HL-60 (cell line): ENCODE measurements at regions not wholly inside any gene's neighbourhood (a gene's known extent, or its start where the extent isn't known, plus 50 kb on each side); places are given as distances from the start of the nearest gene placed in this dataset.

Experiments used
- DNase-seq, 2 experiments: peaks; one replicate each; pipeline ENCODE4 v3.0.0-alpha.2; 2010 to 2020; ENCODE audit warnings: low read depth in 1 of 2, low spot score in 1 of 2
- H3K27ac ChIP-seq: fragments of 250-450 bp; sonication (Bioruptor Pico); replicated peaks from 2 replicates; pipeline ENCODE4 v1.5.1; 2020; ENCODE audit warnings: mild to moderate bottlenecking, moderate library complexity
- H3K27me3 ChIP-seq: fragments of 250-450 bp; sonication (Bioruptor Pico); 2 replicates; pipeline ENCODE4 v1.5.1; 2021; ENCODE audit warnings: mild to moderate bottlenecking, moderate library complexity; ENCODE audit not compliant: insufficient read depth, poor library complexity, severe bottlenecking
- H3K4me3 ChIP-seq: replicated peaks from 2 replicates; pipeline ENCODE4 v1.5.1; 2011; ENCODE audit warnings: mild to moderate bottlenecking, control low read depth, low read length; ENCODE audit not compliant: insufficient read depth
- GABPA ChIP-seq: IDR thresholded peaks from 2 replicates; pipeline ENCODE4 v1.6.1; 2012; ENCODE audit warnings: low read depth
- POLR2AphosphoS5 ChIP-seq: IDR thresholded peaks from 2 replicates; pipeline ENCODE4 v1.6.1; 2012; ENCODE audit warnings: low read depth
- SPI1 ChIP-seq: IDR thresholded peaks from 2 replicates; pipeline ENCODE4 v1.6.1; 2012; ENCODE audit warnings: low read depth, mild to moderate bottlenecking, borderline replicate concordance
- TF ChIP-seq, protein P1 (sequence below): IDR thresholded peaks from 2 replicates; pipeline ENCODE4 v1.6.1; 2012; ENCODE audit warnings: low read depth; ENCODE audit not compliant: insufficient replicate concordance
- TF ChIP-seq, protein P2 (sequence below): IDR thresholded peaks from one replicate; pipeline ENCODE4 v1.5.1; 2011; ENCODE audit warnings: low read length, control low read depth, inconsistent platforms; ENCODE audit not compliant: insufficient read depth

DNA sequence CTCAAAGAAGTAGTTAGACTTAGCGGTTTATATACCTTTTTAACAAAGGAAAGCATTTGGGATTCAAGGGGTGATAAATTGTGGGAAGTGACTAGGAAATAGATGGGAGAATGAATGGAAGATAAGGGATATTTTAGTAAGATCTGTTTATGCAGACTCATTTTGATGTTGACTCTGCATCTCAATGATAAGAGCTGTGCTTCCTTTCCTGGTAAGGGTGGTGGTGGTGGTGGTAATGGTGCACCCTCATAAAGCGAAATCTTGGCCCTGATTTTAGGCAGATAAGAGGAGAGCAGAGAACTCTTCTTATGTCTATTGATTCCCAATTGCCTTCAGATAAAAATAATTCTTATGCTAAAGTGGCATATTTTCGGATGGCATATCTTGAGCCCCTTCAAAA is 197.1 kb downstream of the SPRY1 start:
- no peak overlapping the region for H3K4me3 ChIP-seq
- DNase-seq = no peak

DNA sequence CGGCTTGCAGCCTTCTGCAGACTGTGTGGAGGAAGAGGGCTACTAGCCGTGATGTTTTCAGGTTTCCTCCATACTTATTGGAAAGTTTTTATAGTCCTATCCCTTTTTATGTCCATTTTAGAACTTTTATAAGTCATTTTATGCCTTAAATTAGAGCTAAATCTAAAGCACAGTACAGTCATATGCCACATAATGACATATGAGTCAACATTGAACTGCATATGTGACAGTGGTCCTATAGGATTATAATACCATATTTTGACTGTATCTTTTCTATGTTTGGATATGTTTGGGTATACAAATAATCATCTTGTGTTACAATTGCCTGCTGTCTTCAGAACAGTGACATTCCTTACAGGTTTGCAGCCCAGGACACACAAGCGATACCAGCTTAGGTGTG is 200.2 kb downstream of the SPRY1 start:
- no peak overlapping the region for H3K27ac ChIP-seq
- DNase-seq = no peak
- H3K27me3 ChIP-seq = no peaks in the 10 kb centered on the region
- TF ChIP-seq GABPA = no peak
- no peak for TF ChIP-seq POLR2AphosphoS5
- TF ChIP-seq, protein P1, sequence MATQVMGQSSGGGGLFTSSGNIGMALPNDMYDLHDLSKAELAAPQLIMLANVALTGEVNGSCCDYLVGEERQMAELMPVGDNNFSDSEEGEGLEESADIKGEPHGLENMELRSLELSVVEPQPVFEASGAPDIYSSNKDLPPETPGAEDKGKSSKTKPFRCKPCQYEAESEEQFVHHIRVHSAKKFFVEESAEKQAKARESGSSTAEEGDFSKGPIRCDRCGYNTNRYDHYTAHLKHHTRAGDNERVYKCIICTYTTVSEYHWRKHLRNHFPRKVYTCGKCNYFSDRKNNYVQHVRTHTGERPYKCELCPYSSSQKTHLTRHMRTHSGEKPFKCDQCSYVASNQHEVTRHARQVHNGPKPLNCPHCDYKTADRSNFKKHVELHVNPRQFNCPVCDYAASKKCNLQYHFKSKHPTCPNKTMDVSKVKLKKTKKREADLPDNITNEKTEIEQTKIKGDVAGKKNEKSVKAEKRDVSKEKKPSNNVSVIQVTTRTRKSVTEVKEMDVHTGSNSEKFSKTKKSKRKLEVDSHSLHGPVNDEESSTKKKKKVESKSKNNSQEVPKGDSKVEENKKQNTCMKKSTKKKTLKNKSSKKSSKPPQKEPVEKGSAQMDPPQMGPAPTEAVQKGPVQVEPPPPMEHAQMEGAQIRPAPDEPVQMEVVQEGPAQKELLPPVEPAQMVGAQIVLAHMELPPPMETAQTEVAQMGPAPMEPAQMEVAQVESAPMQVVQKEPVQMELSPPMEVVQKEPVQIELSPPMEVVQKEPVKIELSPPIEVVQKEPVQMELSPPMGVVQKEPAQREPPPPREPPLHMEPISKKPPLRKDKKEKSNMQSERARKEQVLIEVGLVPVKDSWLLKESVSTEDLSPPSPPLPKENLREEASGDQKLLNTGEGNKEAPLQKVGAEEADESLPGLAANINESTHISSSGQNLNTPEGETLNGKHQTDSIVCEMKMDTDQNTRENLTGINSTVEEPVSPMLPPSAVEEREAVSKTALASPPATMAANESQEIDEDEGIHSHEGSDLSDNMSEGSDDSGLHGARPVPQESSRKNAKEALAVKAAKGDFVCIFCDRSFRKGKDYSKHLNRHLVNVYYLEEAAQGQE = no peak
- TF ChIP-seq, protein P2, sequence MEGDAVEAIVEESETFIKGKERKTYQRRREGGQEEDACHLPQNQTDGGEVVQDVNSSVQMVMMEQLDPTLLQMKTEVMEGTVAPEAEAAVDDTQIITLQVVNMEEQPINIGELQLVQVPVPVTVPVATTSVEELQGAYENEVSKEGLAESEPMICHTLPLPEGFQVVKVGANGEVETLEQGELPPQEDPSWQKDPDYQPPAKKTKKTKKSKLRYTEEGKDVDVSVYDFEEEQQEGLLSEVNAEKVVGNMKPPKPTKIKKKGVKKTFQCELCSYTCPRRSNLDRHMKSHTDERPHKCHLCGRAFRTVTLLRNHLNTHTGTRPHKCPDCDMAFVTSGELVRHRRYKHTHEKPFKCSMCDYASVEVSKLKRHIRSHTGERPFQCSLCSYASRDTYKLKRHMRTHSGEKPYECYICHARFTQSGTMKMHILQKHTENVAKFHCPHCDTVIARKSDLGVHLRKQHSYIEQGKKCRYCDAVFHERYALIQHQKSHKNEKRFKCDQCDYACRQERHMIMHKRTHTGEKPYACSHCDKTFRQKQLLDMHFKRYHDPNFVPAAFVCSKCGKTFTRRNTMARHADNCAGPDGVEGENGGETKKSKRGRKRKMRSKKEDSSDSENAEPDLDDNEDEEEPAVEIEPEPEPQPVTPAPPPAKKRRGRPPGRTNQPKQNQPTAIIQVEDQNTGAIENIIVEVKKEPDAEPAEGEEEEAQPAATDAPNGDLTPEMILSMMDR = no peak
- TF ChIP-seq SPI1 = no peak
- no peak overlapping the region for H3K4me3 ChIP-seq

More for the DNA sequence above, 197.1 kb downstream of the SPRY1 start:
- TF ChIP-seq, protein P1 = no peak
- no peak for TF ChIP-seq GABPA
- no peak overlapping the region for H3K27ac ChIP-seq
- H3K27me3 ChIP-seq = no peaks in the 10 kb centered on the region

DNA sequence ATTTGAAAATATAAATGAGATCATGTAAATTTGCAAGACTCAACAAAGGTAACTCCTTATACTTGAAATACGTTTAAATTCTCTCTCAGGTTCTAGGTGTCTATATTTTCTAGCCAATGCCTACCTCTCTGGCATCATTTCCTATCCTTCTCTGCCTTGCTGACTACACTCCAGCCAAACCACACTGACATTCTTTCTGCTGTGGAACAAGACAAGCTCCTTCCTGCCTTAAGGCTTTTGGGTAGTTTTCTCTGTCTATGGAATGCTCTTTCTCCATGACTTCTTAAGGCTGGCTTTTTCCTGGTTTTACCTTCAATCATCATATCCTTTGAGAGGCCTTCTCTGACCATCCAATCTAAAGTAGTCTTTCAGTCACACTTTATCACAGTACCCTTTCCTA is 201.0 kb downstream of the SPRY1 start:
- Histone ChIP-seq H3K27ac (no peak overlapping the region), H3K27me3 (no peaks in the 10 kb centered on the region), H3K4me3 (no peak overlapping the region)
- TF ChIP-seq SPI1 = no peak
- TF ChIP-seq POLR2AphosphoS5 = no peak
- TF ChIP-seq GABPA = no peak
- TF ChIP-seq, protein P2 = no peak
- TF ChIP-seq, protein P1 = no peak
- DNase-seq = no peak

DNA sequence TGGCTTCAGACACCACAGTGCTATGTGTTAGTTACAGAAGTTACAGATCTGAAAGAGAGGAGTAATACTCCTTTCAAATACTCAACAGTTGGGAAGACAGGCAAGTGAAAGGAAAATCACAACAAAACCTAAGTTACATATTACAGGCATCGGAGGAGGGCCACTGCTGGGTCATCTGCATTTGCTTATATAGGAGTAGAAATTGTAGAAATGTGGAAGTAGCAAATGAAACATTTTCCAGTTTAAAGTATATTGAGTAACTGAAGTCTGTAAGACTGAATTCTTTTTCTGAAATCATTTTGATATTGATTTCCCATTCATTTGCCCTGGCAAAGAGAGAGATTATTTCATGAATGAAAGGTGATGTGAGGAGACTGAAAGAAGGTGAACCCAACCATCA is 201.7 kb downstream of the SPRY1 start:
- Histone ChIP-seq H3K4me3 (no peak overlapping the region), H3K27me3 (no peaks in the 10 kb centered on the region), H3K27ac (no peak overlapping the region)
- no peak for DNase-seq
- no peak for TF ChIP-seq GABPA
- TF ChIP-seq POLR2AphosphoS5 = no peak
- no peak for TF ChIP-seq SPI1
- TF ChIP-seq, protein P2 = no peak
- TF ChIP-seq, protein P1 = no peak
